Esophagus (tissue), 2 donors: ENCODE measurements at regions not wholly inside any gene's neighbourhood (a gene's known extent, or its start where the extent isn't known, plus 50 kb on each side); places are given as distances from the start of the nearest gene placed in this dataset.

Experiments used
- H3K27ac ChIP-seq, 2 donors: one replicate each; pipeline ENCODE4 v1.5.1; 2013; ENCODE audit warnings: low read depth in 2 of 2, mild to moderate bottlenecking in 2 of 2, inconsistent platforms in 1 of 2, low read length in 1 of 2, moderate library complexity in 1 of 2
- H3K27me3 ChIP-seq, 2 donors: one replicate each; pipeline ENCODE4 v1.6.1; 2013; ENCODE audit warnings: low read length in 2 of 2, control low read depth in 1 of 2, mild to moderate bottlenecking in 1 of 2; ENCODE audit not compliant: insufficient read depth in 2 of 2, control insufficient read depth in 1 of 2
- H3K36me3 ChIP-seq, 2 donors: one replicate each; pipeline ENCODE4 v1.6.1; 2013; ENCODE audit warnings: low read length in 1 of 2; ENCODE audit not compliant: control insufficient read depth in 2 of 2, insufficient read depth in 2 of 2
- H3K4me1 ChIP-seq, 2 donors: one replicate each; pipeline ENCODE4 v1.6.1; 2013; ENCODE audit warnings: low read length in 1 of 2; ENCODE audit not compliant: control insufficient read depth in 2 of 2, insufficient read depth in 2 of 2
- H3K4me3 ChIP-seq, 2 donors: one replicate each; pipeline ENCODE4 v1.5.1; 2013; ENCODE audit warnings: low read length in 2 of 2, mild to moderate bottlenecking in 2 of 2, low read depth in 1 of 2, moderate library complexity in 1 of 2
- H3K9me3 ChIP-seq, 2 donors: one replicate each; pipeline ENCODE4 v1.6.1; 2013; ENCODE audit warnings: mild to moderate bottlenecking in 2 of 2, low read depth in 1 of 2, low read length in 1 of 2, moderate library complexity in 1 of 2; ENCODE audit not compliant: control insufficient read depth in 2 of 2, insufficient read depth in 1 of 2
- WGBS, 2 donors: extraction: QIAGEN DNeasy Blood & Tissue Kit; methylation state at CpG; one replicate each; pipeline ENCODE4 v1.1.7; 2013; 5-methylcytosine and 5-hydroxymethylcytosine counted together
- donor health status: healthy with polysubstance abuse.
- donor health status: Bipolar disorder and iron deficiency.

DNA sequence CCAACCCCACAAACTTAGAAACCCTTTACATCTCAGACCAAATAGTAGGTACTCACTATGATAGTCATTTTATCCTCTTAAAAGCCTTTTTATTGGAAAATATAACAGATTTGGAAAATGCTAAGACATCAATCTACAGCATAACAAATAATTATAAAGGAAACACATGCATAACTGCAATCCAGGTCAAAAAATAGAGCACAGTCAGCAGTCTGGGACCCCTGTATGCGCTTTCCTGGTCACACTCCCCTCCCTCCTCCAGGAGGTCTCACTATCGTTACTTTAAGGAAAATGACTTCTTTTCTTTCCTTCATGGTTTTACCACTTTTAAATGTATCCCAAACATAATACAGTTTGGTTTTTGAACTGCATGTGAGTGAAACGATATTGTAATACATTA is 90.5 kb upstream of the CCDC150 start:
- Histone ChIP-seq H3K27ac (no peak overlapping the region), H3K9me3 (no peaks in the 10 kb centered on the region), H3K4me1 (no peaks in the 10 kb centered on the region), H3K4me3 (no peak overlapping the region), H3K27me3 (no peaks in the 10 kb centered on the region), H3K36me3 (no peaks in the 10 kb centered on the region)
- WGBS, 2 donors = 96% methylated on average over 3 of the region's 3 CpGs

DNA sequence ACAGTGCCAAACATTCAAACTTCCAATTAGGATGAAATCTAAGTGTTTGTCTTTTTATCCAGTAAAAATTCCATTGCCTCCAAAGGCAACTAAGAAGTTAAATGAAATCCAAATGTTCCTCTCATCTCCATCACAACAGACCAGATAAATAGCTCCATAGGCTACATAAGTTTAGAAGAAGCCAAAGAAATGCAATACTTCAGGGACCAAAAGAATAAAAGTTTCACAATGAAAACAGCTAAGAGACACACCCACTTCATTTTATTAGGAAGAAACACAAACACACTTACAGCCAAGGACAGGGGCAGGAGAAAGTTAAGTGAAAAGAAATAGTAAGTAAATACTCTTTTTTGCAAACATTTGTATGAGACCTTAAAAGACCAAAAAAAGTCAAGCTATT is 88.5 kb upstream of the CCDC150 start:
- Histone ChIP-seq H3K36me3 (no peaks in the 10 kb centered on the region), H3K27me3 (no peaks in the 10 kb centered on the region), H3K9me3 (no peaks in the 10 kb centered on the region), H3K27ac (no peak overlapping the region), H3K4me1 (no peaks in the 10 kb centered on the region), H3K4me3 (no peak overlapping the region)

DNA sequence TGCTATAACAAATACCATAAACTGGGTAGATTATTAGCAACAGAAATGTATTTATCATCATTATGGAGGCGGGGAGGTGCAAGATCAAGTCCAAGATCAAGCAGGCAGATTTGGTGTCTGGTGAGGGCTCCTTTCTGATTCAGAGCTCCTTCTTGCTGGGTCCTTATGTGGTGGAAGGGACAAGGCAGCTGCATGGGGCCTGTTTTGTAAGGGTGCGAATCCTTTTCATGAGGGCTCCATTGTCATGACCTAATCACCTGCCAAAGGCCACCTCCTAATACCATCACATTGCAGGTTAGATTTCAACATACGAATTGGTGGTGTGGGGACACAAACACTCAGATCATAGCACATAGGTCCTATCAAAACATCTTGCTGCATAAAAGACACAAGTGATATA is 84.4 kb upstream of the CCDC150 start:
- Histone ChIP-seq H3K9me3 (no peaks in the 10 kb centered on the region), H3K27ac (no peak overlapping the region), H3K27me3 (no peaks in the 10 kb centered on the region), H3K4me1 (no peaks in the 10 kb centered on the region), H3K36me3 (no peaks in the 10 kb centered on the region), H3K4me3 (no peak overlapping the region)
- 94 to 96% methylated on average over 3 of the region's 3 CpGs for WGBS, 2 donors

DNA sequence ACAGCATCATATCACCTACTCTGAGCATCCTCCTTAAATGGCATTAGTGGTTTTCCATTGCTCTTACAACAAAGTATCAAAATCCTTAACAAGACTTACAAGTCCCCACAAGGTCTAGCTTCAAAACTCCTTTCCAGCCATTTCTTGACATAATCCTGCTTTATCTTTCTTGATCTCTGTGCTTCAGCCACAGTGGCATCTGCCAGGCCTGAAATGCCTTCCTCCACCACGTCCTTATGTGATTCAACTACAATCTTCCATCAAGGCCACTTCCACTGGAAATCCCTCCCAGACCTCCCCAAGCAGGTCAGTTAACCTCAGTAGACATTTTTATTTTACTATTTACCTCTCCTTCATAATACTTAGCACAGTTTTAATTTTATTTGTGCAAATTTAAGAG is 83.8 kb upstream of the CCDC150 start:
- no peaks in the 10 kb centered on the region for H3K27me3 ChIP-seq
- H3K27ac ChIP-seq = no peak overlapping the region
- H3K4me3 ChIP-seq = no peak overlapping the region
- H3K4me1 ChIP-seq = no peaks in the 10 kb centered on the region
- H3K9me3 ChIP-seq = no peaks in the 10 kb centered on the region
- WGBS, 2 donors = 50 to 68% methylated on average over 1 of the region's 1 CpG
- no peaks in the 10 kb centered on the region for H3K36me3 ChIP-seq

DNA sequence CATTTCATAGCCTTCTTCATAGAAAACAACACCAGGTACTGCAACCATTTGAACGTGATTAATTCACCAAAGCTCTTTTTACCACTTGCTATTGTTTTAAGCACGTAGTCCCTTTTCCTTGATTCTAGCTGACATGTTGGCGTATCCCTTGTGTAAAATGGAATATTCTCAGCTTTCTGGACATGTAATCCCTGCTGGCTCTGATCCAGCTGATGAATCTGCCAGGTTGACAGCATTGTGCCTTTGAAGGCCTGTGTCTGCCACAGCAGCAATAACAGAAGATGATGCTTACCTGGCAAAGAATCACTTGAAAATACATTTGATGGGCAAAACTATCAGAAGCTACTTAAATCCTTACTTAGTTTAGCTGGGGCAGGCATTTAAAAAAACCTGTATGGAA is 81.0 kb upstream of the CCDC150 start:
- no peaks in the 10 kb centered on the region for H3K9me3 ChIP-seq
- no peaks in the 10 kb centered on the region for H3K4me1 ChIP-seq
- H3K27me3 ChIP-seq = no peaks in the 10 kb centered on the region
- 47 to 64% methylated on average over 3 of the region's 3 CpGs for WGBS, 2 donors
- no peak overlapping the region for H3K27ac ChIP-seq
- no peaks in the 10 kb centered on the region for H3K36me3 ChIP-seq
- H3K4me3 ChIP-seq = no peak overlapping the region

DNA sequence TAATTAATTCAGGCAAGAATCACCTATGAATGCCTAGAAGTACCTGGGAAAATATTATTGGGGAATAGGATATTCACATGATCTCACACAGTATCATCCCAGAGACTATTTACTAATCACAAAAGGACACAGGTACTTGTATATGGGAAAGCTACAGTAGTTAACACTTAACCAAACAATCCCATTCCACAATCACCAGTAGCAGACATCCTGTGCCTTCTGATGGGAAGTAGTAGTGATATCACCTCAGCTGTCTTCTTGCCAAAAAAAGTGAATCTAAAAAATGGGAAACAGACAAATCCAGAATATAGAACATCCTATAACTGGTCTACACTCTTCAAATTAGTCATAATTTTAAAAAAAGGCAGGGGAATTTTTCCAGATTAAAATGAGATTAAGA is 75.6 kb upstream of the CCDC150 start:
- H3K27ac ChIP-seq = no peak overlapping the region
- H3K4me3 ChIP-seq = no peak overlapping the region
- no peaks in the 10 kb centered on the region for H3K36me3 ChIP-seq
- H3K9me3 ChIP-seq = no peaks in the 10 kb centered on the region
- no peaks in the 10 kb centered on the region for H3K4me1 ChIP-seq
- H3K27me3 ChIP-seq = no peaks in the 10 kb centered on the region

DNA sequence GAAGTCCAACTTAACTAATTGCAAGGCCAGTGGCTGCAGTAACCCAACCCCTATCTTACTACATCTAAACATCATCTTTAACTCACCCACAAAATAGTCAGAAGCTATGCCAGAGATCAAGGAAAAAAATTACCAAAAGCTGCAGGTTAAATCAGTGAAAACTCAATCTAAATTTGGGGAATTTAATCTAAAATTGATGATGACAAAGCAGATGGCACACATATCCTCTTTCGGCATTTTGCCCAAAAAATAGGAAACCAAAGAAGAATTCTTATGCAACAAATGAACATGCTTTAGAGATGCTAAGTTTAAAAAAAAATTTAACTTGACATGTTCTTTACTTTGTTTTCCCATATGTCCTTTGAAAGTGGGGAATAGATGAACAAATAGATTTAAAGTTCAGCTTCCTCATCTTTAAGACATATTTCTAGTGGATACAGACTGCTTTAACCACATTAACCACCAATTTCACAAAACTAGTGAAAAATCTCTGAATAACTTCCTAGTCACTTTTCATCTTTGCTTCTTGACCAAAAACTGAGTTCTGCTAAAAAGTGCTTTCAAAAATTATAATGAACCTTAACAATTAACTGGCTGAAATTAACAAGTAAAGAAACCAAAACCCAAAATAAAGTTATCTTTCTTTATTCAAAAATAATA is 74.3 kb upstream of the CCDC150 start:
- no peak overlapping the region for H3K4me3 ChIP-seq
- H3K27ac ChIP-seq = no peak overlapping the region
- no peaks in the 10 kb centered on the region for H3K9me3 ChIP-seq
- no peaks in the 10 kb centered on the region for H3K27me3 ChIP-seq
- WGBS, 2 donors = 87 to 92% methylated on average over 1 of the region's 1 CpG
- H3K4me1 ChIP-seq = no peaks in the 10 kb centered on the region
- H3K36me3 ChIP-seq = no peaks in the 10 kb centered on the region

DNA sequence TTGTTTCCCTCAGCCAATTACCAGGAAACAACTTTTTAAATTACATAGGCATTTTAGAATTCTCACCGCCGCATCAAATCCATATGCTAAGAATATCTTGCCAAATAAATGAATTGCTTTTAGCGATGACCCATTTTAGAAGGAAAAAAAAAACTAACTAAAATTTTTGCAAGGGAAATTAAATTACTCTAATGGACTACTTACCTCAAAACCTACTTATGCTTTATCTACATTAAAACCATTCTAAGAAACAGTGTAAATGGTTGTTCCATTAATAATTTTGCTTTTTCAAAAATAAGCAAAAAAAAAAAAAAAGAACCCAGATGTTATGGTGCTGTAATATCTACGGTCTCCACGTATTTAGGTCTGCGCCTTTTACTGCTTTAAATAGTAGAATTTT is 73.5 kb upstream of the CCDC150 start:
- WGBS, 2 donors = 95 to 98% methylated on average over 6 of the region's 6 CpGs
- no peak overlapping the region for H3K27ac ChIP-seq
- no peaks in the 10 kb centered on the region for H3K4me1 ChIP-seq
- no peaks in the 10 kb centered on the region for H3K36me3 ChIP-seq
- H3K27me3 ChIP-seq = no peaks in the 10 kb centered on the region
- H3K9me3 ChIP-seq = no peaks in the 10 kb centered on the region
- H3K4me3 ChIP-seq = no peak overlapping the region

DNA sequence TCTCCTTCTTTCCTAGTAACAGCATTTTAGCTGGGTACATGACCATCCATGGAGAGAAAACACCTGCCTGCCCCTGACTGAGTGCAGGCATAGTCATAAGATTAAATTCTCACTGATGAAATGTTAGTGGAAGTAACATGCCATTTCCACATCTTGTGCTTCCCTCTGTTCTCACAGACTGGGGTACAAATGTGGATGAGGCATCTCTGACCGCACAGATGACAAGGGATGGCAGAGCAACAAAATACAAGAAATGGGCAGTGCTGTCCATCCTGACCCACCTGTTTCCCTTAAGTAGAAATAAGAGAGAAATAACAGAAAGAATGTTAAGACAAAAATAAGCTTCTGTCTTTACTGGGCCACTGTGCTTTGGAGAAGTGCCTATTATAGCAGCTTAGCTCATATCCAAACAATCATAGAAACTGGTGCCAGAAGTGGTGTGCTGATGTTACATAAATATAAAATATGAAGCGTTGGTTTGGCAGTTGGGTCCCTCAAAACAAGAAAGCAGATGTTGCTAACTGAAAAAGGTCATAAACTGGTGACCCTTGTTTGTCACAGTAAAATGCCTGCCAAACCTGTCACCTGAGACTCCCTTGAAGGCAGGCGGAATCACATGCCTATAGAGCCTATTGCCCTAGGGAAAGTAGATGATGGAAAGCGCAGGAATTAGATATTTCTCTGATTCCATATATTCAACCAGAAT is 72.4 kb upstream of the CCDC150 start:
- H3K4me1 ChIP-seq = no peaks in the 10 kb centered on the region
- H3K27ac ChIP-seq = no peak overlapping the region
- no peaks in the 10 kb centered on the region for H3K27me3 ChIP-seq
- H3K36me3 ChIP-seq = no peaks in the 10 kb centered on the region
- H3K9me3 ChIP-seq = no peaks in the 10 kb centered on the region
- H3K4me3 ChIP-seq = no peak overlapping the region
- 64 to 72% methylated on average over 4 of the region's 4 CpGs for WGBS, 2 donors

DNA sequence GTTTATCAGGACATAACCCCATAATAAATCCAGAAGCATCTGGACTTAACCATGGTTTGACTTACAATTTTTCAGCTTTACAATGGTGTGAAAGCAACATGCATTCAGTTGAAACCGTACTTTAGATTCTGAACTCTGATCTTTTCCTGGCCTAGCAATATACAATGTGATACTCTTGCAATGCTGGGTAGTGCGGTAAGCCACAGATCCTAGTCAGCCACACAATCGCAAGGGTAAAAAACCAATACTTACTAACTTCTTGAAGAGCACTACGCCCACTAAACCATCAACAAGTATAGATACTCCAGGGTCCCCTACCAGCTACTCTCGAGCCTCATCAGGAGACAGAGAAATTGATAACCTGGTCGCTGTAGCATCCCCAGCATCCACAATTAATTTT is 71.0 kb upstream of the CCDC150 start:
- 91 to 94% methylated on average over 6 of the region's 6 CpGs for WGBS, 2 donors
- H3K27me3 ChIP-seq = no peaks in the 10 kb centered on the region
- H3K9me3 ChIP-seq = no peaks in the 10 kb centered on the region
- H3K36me3 ChIP-seq = no peaks in the 10 kb centered on the region
- no peak overlapping the region for H3K27ac ChIP-seq
- H3K4me1 ChIP-seq = no peaks in the 10 kb centered on the region
- no peak overlapping the region for H3K4me3 ChIP-seq
